Posterior vena cava (tissue), 2 donors: ENCODE measurements at regions not wholly inside any gene's neighbourhood (a gene's known extent, or its start where the extent isn't known, plus 50 kb on each side); places are given as distances from the start of the nearest gene placed in this dataset.

Experiments used
- DNase-seq: peaks from one replicate; pipeline ENCODE4 v3.0.0-alpha.2; 2020; ENCODE audit warnings: low spot score
- intact Hi-C, 2 donors: fragments of 100-400 bp; cut with DNase I; formaldehyde crosslinking; loops; one replicate each; pipeline versions ENCODE4 v1.14.1 to v1.14.2; 2022 to 2023
- donor health status: DM: yes; HTN: yes; CAD: no.
- donor health status: DM: yes; HTN: yes; CAD: no.

- DNase-seq, result no peak
Measured at GRCh38 chr4:41381384-41381783, 124.7 kb downstream of the UCHL1 start.

GRCh38 chr4:41384992-41385391 is 128.3 kb downstream of the UCHL1 start:
- DNase-seq, result peak; percentile 87
- intact Hi-C loops, result no loop called here

More at GRCh38 chr4:41381384-41381783, 124.7 kb downstream of the UCHL1 start:
- intact Hi-C loops, result no loop called here

- intact Hi-C loops, result no loop called here
- no peak for DNase-seq
Measured at GRCh38 chr4:41385481-41385880, 128.8 kb downstream of the UCHL1 start.

DNA sequence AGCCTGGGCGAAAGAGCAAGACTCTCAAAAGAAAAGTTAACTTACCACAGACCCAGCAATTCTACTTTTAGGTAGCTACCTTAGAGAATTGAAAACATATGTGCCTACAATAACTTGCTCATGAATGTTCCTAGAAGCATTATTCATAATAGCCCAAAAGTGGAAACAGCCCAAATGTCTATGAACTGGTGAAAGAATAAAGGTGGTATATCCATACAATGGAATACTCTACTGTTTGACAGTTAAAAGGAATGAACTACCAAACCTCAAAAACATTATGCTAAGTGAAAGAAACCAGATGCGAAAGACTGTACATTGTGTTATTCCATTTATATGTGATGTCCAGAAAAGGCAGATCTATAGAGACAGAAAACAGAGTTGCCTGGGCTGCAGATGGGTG is 131.4 kb downstream of the UCHL1 start:
- intact Hi-C loops, result no loop called here
- DNase-seq, result no peak

- intact Hi-C loops, result no loop called here
- DNase-seq, result no peak
Measured at GRCh38 chr4:41389356-41389755, 132.6 kb downstream of the UCHL1 start.

GRCh38 chr4:41390661-41391060 is 133.9 kb downstream of the UCHL1 start:
- no peak for DNase-seq
- intact Hi-C loops, result no loop called here

GRCh38 chr4:41391271-41391670 is 134.5 kb downstream of the UCHL1 start:
- DNase-seq, result no peak
- intact Hi-C loops, result no loop called here

GRCh38 chr4:41394481-41394894 is 137.8 kb downstream of the UCHL1 start:
- DNase-seq, result no peak
- intact Hi-C loops, result no loop called here

- DNase-seq, result no peak
- intact Hi-C loops, result no loop called here
Measured at GRCh38 chr4:41396214-41396613, 139.5 kb downstream of the UCHL1 start.

DNA sequence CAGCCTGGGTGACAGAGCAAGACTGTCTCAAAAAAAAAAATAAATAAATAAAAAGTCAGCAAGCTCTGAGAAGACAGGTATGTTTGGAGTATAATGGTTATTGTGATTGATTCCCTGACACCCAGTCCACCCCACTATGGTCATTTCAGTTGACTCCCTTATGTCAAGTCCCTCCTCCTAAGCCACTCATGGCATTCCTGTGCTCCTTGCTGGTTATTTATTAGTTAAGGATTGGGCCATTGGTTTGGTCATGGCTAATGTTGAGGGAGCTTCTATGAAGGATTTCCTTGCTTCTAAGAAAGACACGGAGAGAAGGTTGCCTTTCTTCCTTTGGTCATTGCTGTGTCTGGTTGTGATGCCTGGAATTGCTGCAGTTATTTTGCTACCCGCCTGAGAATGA is 140.1 kb downstream of the UCHL1 start:
- no peak for DNase-seq
- intact Hi-C loops, result no loop called here

GRCh38 chr4:41399231-41399630 is 138.7 kb upstream of the LIMCH1 start:
- intact Hi-C loops, result no loop called here
- no peak for DNase-seq

GRCh38 chr4:41400296-41400695 is 137.7 kb upstream of the LIMCH1 start:
- no peak for DNase-seq
- intact Hi-C loops, result no loop called here

DNA sequence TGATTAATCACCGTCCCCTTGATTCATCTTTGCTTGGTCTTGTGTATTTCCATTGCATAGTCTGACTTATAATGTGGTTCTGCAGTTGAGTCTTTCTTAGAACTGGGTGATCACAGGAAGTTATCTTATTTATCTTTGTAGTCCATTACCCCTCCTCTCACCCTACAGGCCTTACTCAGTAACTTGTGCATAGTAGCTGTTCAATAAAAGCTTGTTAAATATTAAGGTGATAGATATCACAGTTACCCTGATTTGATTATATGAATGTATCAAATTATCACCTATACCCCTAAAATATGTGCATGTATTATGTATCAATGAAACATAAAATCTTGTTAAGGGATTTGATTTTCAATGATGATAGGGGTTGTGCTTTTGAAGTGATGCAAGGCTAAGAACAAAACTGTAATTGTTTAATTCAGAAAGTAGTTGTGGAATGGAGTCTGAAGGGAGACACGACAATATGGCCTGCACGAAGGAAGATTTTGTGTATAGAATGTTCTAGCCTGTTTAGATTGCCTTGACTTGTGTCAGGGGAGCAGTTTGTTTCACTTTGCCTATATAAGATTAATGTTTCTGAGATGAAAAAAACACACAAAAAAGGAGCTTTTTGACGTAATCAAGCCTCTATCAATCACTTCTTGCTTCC is 132.4 kb upstream of the LIMCH1 start:
- no peak for DNase-seq
- intact Hi-C loops, result no loop called here

DNA sequence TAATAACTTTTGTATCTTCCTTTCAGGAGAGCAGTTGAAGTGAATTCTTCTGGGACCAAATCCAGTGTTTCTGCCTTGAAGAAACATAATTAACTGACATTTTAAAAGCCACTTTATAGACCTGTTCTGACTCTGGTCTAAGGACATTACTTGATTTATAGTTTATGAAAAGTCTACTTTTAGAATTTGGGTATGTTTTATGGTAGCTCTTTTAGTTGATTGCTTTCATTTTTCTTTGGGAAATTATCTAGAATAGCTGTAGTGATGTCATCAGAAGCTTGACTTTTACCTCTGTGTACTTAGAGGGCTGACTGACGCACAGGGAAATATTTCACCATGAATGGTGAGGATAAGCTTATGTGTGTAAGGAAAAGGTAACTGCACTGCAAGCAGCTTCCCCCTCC is 131.8 kb upstream of the LIMCH1 start:
- no peak for DNase-seq
- intact Hi-C loops, result no loop called here

DNA sequence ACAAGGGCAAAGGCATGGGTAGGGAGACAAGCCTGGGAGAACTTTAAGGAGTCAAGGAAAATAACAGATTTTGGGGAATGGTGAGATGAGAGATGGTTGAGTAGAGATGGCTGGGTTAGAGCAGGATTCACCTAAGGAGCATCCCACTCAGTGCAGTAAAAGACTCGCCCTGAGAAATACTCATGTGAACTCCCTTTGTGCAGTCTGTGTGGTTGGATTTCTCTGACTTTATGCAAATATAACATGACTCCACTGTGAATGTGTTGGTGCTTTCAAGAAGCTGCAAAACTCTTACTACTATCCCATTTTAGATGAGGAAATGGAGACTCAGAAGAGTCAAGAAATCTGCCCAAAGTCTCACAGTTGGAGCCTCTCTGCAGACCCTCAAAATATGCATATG is 129.8 kb upstream of the LIMCH1 start:
- intact Hi-C loops, result no loop called here
- no peak for DNase-seq

DNA sequence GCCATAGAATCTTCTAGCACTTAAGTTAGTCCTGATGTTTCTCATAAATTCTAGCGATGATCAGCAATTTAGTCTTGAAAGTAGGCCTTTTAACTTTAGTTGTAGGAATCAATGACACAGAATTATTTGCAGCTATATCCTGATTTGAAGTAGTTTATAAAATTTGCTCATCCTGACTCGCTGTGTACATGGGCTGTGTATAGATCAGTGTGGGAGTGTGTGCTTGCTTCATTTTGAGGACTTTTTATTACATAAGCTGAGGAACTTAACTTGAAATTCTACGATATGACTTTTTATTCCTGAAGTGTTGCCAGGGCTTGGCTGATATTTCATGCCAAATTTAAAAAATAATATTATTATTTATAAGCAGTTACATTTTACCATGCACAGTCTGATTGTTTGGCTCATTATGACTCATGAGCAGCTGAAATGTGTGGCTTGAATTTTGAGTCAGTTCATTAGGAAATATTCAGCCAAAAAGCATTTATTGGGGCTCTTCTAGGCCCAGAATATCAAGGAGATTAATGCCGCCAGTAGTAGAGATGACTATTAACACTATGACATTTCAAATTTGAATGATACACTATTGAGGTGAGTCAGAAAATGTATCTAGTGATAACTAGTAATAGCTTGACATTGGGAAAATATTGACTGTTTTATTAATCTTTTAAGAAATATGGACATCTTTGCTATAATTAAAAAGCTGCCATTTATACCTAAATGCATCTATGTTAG is 128.9 kb upstream of the LIMCH1 start:
- intact Hi-C loops, result no loop called here
- DNase-seq, result no peak

- intact Hi-C loops, result no loop called here
- no peak for DNase-seq
Measured at GRCh38 chr4:41409594-41409895, 128.4 kb upstream of the LIMCH1 start.

- no peak for DNase-seq
- intact Hi-C loops, result no loop called here
Measured at GRCh38 chr4:41410049-41410448, 127.9 kb upstream of the LIMCH1 start.

- no peak for DNase-seq
- intact Hi-C loops, result no loop called here
Measured at GRCh38 chr4:41413670-41414411, 124.1 kb upstream of the LIMCH1 start.

DNA sequence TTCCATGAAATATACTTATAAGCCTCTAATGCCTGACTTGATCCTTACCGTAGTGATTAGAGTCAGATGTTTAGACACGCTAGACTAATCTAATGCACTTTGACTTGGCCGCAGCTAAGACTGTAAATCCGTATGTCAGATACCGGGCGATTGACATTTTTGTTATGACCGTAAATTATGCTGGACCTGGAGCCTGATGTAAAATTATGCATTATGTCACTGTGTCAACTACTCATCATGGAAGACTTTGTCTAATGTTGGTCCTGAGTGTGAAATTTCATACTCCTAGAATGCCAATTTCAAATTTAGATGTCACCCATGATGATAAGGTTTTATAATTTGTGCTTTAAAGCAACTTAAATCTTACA is 123.6 kb upstream of the LIMCH1 start:
- intact Hi-C loops, result no loop called here
- no peak for DNase-seq

- intact Hi-C loops, result no loop called here
- no peak for DNase-seq
Measured at GRCh38 chr4:41418444-41418843, 119.5 kb upstream of the LIMCH1 start.
